Common myeloid progenitor, CD34-positive (primary cell): ENCODE measurements at regions not wholly inside any gene's neighbourhood (a gene's known extent, or its start where the extent isn't known, plus 50 kb on each side); places are given as distances from the start of the nearest gene placed in this dataset.

Experiments
- CTCF ChIA-PET: fragments of 350-600 bp; sonication (Branson Sonifier 250); formaldehyde crosslinking; loops from one replicate; lab custom pipeline; 2021; ENCODE audit warnings: antibody characterized with exemption; lab: Charles Lee
- POLR2A ChIA-PET: fragments of 350-600 bp; sonication (Branson Sonifier 250); formaldehyde crosslinking; loops from one replicate; lab custom pipeline; 2021; ENCODE audit warnings: antibody characterized with exemption; lab: Charles Lee
- DNase-seq, 3 donors: peaks; one replicate each; pipeline versions ENCODE4 v3.0.0 to v3.0.0-alpha.2; 2013
- H3K27ac ChIP-seq, 2 experiments: 1 replicate in 1 of 2; 2 replicates in 1 of 2; pipeline ENCODE4 v1.7.0; 2013; ENCODE audit warnings: inconsistent platforms in 2 of 2, low read length in 2 of 2, mild to moderate bottlenecking in 2 of 2, low read depth in 1 of 2, moderate library complexity in 1 of 2; ENCODE audit not compliant: severe bottlenecking in 2 of 2, insufficient read depth in 1 of 2, poor library complexity in 1 of 2
- H3K27me3 ChIP-seq, 5 experiments: replicated peaks in 2 of 5; 1 replicate in 3 of 5; 2 replicates in 2 of 5; pipeline versions ENCODE4 v1.6.1 to v1.7.0; 2013; ENCODE audit warnings: low read length in 4 of 5, mild to moderate bottlenecking in 2 of 5, moderate library complexity in 2 of 5, inconsistent platforms in 1 of 5; ENCODE audit not compliant: insufficient read depth in 5 of 5, control insufficient read depth in 4 of 5
- H3K36me3 ChIP-seq, 4 experiments: 1 replicate in 2 of 4; 2 replicates in 2 of 4; pipeline versions ENCODE4 v1.6.1 to v1.7.0; 2013; ENCODE audit warnings: low read length in 3 of 4, control low read depth in 1 of 4, mild to moderate bottlenecking in 1 of 4; ENCODE audit not compliant: control insufficient read depth in 4 of 4, insufficient read depth in 4 of 4
- H3K4me1 ChIP-seq, 4 experiments: 1 replicate in 3 of 4; 2 replicates in 1 of 4; pipeline versions ENCODE4 v1.6.1 to v1.7.1; 2013; ENCODE audit warnings: low read length in 3 of 4, mild to moderate bottlenecking in 3 of 4, control low read depth in 1 of 4, inconsistent platforms in 1 of 4, moderate library complexity in 1 of 4; ENCODE audit not compliant: control insufficient read depth in 4 of 4, insufficient read depth in 4 of 4; ENCODE audit errors: control extremely low read depth in 1 of 4
- H3K4me3 ChIP-seq, 7 experiments: 1 replicate in 4 of 7; 2 replicates in 3 of 7; pipeline versions ENCODE4 v1.5.1 to v1.7.0; 2013; ENCODE audit warnings: mild to moderate bottlenecking in 7 of 7, low read length in 6 of 7, moderate library complexity in 6 of 7, inconsistent platforms in 2 of 7, low read depth in 2 of 7, control low read depth in 1 of 7; ENCODE audit not compliant: insufficient read depth in 4 of 7, control insufficient read depth in 1 of 7; ENCODE audit errors: extremely low read depth in 1 of 7
- H3K9me3 ChIP-seq, 5 experiments: 1 replicate in 4 of 5; 2 replicates in 1 of 5; pipeline versions ENCODE4 v1.6.1 to v1.7.1; 2013; ENCODE audit warnings: low read length in 4 of 5, mild to moderate bottlenecking in 2 of 5, inconsistent platforms in 1 of 5, low read depth in 1 of 5, moderate library complexity in 1 of 5; ENCODE audit not compliant: control insufficient read depth in 4 of 5, insufficient read depth in 2 of 5; ENCODE audit errors: control extremely low read depth in 1 of 5
- WGBS: methylation state at CpG from one replicate; pipeline ENCODE4 v1.1.5; 2013; ENCODE audit not compliant: insufficient coverage; 5-methylcytosine and 5-hydroxymethylcytosine counted together

GRCh38 chr5:178808886-178809285 lies 50.9 kb upstream of the ZNF354B start:
- peaks cover 0 to 7% (median 0%) of the 10 kb centered on the region in 5 experiments for H3K27me3 ChIP-seq
- H3K36me3 ChIP-seq, result no peaks in the 10 kb centered on the region
- H3K4me1 ChIP-seq, result no peaks in the 10 kb centered on the region
- 76% methylated on average over 4 of the region's 5 CpGs for WGBS
- POLR2A ChIA-PET, result no interaction called here
- H3K9me3 ChIP-seq, result peaks cover 0 to 10% (median 0%) of the 10 kb centered on the region in 5 experiments
- CTCF ChIA-PET, result interaction anchor here (1.2 kb wide), 1 partner anchor 11 kb away, joined by 3 read pairs; no protein-coding TSS in a partner anchor
- H3K27ac ChIP-seq, result no peak overlapping the region
- H3K4me3 ChIP-seq, result no peak overlapping the region
- no peak for DNase-seq

DNA sequence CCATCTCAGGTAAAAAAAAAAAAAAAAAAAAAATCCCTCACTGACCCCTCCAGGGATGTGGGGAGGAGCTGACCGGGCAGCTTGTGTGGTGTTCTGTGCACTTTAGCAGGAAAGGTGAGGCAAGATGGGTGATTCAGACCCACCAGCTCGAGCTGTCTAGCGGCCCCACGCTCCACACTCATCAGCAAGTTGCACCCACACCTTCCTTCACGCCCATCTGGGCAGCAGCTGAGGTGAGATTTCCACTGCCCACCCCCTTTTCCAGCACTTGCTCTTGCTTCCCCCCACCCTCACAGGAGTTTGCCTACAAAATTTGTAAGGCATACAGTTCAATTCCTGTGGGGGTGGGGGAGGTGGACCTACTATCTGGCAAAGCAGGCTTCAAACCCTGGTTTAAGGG lies 58.7 kb upstream of the ZNF354B start:
- ChIA-PET CTCF (no interaction called here), POLR2A (interaction anchor here (0.6 kb wide), 1 partner anchor 518 kb away, joined by 3 read pairs; no protein-coding TSS in a partner anchor)
- no peak overlapping the region for H3K4me3 ChIP-seq
- H3K9me3 ChIP-seq, result peaks cover 0 to 6% (median 0%) of the 10 kb centered on the region in 5 experiments
- H3K27ac ChIP-seq, result no peak overlapping the region
- H3K4me1 ChIP-seq, result no peaks in the 10 kb centered on the region
- no peak for DNase-seq
- 100% methylated on average over 1 of the region's 5 CpGs for WGBS
- H3K36me3 ChIP-seq, result no peaks in the 10 kb centered on the region
- H3K27me3 ChIP-seq, result peaks cover 0 to 2% (median 0%) of the 10 kb centered on the region in 5 experiments

DNA sequence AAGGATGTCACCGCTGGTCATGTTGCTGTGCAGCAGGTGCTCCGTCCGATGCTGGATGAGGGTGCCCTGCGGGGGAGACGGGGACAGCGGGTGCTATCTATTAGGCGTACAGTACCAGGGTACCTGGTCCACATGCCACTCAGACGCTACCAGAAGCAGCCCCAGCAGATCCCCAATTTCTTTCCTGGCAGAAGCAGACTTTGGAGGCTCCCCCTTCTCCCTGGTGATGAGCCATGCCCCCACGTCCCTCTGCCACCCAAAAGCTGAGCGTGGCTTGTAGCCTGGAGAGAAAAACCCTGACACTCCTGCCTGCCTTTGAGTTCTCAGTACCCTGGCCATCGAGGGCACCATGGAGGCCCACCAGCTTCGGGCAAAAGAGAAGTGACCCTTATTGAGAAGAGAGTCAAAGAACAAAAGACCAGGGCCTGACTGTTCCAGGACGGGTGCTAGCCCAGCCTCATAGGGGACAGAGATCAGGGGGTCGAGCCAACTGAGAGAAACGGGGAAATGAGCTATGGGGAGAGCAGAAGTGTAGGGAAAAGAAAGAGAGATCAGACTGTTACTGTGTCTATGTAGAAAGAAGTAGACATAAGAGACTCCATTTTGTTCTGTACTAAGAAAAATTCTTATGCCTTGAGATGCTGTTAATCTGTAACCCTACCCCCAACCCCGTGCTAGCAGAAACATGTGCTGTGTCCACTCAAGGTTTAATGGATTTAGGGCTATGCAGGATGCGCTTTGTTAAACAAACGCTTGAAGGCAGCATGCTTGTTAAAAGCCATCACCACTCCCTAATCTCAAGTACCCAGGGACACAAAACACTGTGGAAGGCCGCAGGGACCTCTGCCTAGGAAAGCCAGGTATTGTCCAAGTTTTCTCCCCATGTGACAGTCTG lies 62.0 kb upstream of the ZNF354B start:
- Histone ChIP-seq H3K27me3 (peaks cover 0 to 2% (median 0%) of the 10 kb centered on the region in 5 experiments), H3K4me3 (no peak overlapping the region), H3K9me3 (peaks cover 0 to 4% (median 0%) of the 10 kb centered on the region in 5 experiments), H3K36me3 (no peaks in the 10 kb centered on the region), H3K4me1 (no peaks in the 10 kb centered on the region), H3K27ac (no peak overlapping the region)
- CTCF ChIA-PET, result interaction anchor here (1.1 kb wide), 1 partner anchor 11 kb away, joined by 3 read pairs; no protein-coding TSS in a partner anchor
- DNase-seq, result no peak
- POLR2A ChIA-PET, result no interaction called here
- WGBS, result 95% methylated on average over 15 of the region's 19 CpGs

- WGBS, result 92% methylated on average over 12 of the region's 12 CpGs
- Histone ChIP-seq H3K9me3 (peaks cover 0 to 4% (median 0%) of the 10 kb centered on the region in 5 experiments), H3K4me1 (no peaks in the 10 kb centered on the region), H3K27me3 (peaks cover 0 to 2% (median 0%) of the 10 kb centered on the region in 5 experiments), H3K27ac (no peak overlapping the region), H3K4me3 (no peak overlapping the region), H3K36me3 (no peaks in the 10 kb centered on the region)
- CTCF ChIA-PET, result interaction anchor here (1.1 kb wide), 1 partner anchor 11 kb away, joined by 3 read pairs; no protein-coding TSS in a partner anchor
- POLR2A ChIA-PET, result no interaction called here
- no peak for DNase-seq
Measured at GRCh38 chr5:178797101-178797521, 62.6 kb upstream of the ZNF354B start.

DNA sequence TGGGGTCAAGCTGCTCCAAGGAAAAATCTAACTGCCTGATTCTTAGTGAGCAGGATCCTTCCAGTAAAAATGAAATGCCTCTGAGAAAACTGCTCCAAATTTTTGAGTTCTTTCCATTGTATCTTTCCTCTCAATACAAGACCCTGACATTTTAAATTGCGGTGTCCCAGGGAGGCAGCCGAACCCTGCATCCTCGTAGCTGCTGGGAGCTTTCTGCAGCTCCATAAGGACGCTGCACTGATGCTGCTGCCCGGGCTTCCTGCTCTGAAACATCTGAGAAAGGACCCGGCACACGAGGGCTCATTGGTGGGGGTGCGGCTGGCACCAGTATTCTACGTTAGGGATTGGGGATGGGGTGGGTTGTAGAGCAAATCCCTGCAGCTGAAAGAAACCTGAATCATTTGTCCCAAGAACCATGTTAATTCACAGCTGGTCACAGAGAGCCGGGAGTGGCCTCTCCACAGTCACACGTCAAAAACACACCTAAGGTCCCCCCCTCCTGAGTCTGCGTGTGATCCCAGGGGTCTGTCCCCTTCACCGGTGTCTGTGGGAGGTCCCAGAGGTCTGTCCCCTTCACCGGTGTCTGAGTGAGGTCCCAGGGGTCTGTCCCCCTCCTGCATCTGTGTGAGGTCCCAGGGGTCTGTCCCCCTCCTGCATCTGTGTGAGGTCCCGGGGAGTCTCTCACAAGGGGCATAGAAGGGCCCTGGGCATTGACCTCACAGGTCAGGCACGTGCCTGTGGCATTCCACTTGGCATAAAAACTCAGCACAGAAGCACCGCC lies 63.4 kb upstream of the ZNF354B start:
- WGBS, result 90% methylated on average over 17 of the region's 17 CpGs
- CTCF ChIA-PET, result interaction anchor here (1.2 kb wide), 1 partner anchor 41 kb away, joined by 3 read pairs; no protein-coding TSS in a partner anchor

DNA sequence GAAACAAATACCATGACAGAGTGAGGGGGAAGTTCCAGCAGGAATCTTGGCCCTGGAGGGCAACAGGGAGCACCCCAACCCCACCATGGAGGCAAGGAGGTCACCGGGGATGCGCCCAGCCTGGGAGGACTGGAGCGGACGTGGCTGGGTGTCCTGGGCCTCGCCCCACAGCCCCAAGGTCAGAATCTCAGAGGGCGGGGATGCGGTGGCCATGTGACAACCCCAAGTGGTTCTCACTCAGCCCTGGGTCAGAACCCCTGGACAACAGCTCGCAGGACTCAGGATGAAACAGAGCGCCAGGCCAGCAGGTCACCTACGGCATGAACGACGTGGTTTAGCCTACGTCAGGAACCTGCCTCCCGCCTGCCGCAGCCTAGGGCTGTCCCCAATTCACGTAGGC lies 64.0 kb upstream of the ZNF354A start:
- WGBS, result 95% methylated on average over 16 of the region's 16 CpGs
- Histone ChIP-seq H3K4me1 (no peaks in the 10 kb centered on the region), H3K27ac (no peak overlapping the region), H3K9me3 (no peaks in the 10 kb centered on the region), H3K36me3 (no peaks in the 10 kb centered on the region), H3K27me3 (peaks cover 0 to 2% (median 0%) of the 10 kb centered on the region in 5 experiments), H3K4me3 (no peak overlapping the region)
- ChIA-PET CTCF (no interaction called here), POLR2A (no interaction called here)
- DNase-seq, result no peak

More for the DNA sequence above, 63.4 kb upstream of the ZNF354B start:
- Histone ChIP-seq H3K27me3 (peaks cover 0 to 2% (median 0%) of the 10 kb centered on the region in 5 experiments), H3K4me1 (no peaks in the 10 kb centered on the region), H3K27ac (no peak overlapping the region), H3K36me3 (no peaks in the 10 kb centered on the region), H3K4me3 (no peak overlapping the region), H3K9me3 (peaks cover 0 to 3% (median 0%) of the 10 kb centered on the region in 5 experiments)
- DNase-seq, result no peak
- POLR2A ChIA-PET, result no interaction called here
